ENCODE measurements at regions not wholly inside any gene's neighbourhood (a gene's known extent, or its start where the extent isn't known, plus 50 kb on each side); places are given as distances from the start of the nearest gene placed in this dataset.

DNA sequence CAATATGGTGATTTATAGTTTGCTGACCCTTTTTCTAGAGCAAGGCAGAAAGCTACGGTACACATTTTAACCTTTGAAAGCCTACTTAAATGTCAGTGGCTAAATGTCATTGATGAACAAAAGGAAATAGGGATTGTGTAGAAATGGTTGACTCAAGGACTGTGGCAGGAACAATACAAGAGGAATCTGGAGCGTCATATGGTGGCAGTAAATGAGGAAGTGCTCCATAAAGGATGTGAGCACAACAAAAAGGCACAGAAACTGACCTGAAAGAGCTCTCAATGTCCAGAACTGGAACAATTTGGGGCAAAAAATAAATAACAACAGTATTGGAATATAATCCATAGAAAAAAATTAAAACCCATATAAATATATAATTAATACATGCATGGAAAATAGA is 443.9 kb upstream of the VRK2 start:
- Histone ChIP-seq H3K27me3 (ENCODE audit: insufficient read depth, low read length, poor library complexity, severe bottlenecking) (no peaks in the 10 kb centered on the region), H3K9me3 (ENCODE audit: low read length) (no peaks in the 10 kb centered on the region), H3K36me3 (ENCODE audit: insufficient read depth, low read length) (no peaks in the 10 kb centered on the region), H3K4me3 (ENCODE audit: low read length) (no peak overlapping the region), H3K27ac (ENCODE audit: low read depth, low read length) (no peak overlapping the region), H3K4me1 (ENCODE audit: insufficient read depth, low read length) (no peaks in the 10 kb centered on the region)
- ChIA-PET POLR2A (no interaction called here), CTCF (no interaction called here)
- Mint-ChIP-seq H3K36me3 (no peaks in the 10 kb centered on the region), H3K4me3 (no peak overlapping the region), H3K9me3 (peaks cover 18 to 28% (median 22%) of the 10 kb centered on the region in 5 donors), H3K27me3 (peaks cover 0 to 2% of the 10 kb centered on the region in 2 donors), H3K27ac (no peak overlapping the region), H3K4me1 (no peaks in the 10 kb centered on the region)
- DNase-seq, result no peak

DNA sequence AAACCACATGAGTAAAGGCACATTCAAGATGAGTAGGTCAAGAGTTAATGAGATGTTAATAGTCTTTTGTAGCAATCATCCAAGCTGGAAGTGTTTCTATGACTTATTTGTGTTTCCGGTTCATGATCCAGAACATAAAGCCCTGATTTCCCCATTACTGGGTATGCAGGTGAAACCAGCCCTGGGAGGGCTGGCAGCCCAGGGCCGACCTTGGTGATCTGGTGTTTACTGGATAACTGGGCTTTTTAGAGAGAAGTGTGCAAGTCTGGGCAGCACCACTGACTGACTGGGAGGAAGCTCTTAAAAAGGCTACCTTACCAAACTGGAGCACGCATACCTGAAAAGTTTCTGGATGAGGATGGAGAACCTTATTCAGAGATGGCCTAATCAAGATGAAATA is 431.6 kb upstream of the VRK2 start:
- H3K4me1 ChIP-seq (ENCODE audit: insufficient read depth, low read length), result no peaks in the 10 kb centered on the region

DNA sequence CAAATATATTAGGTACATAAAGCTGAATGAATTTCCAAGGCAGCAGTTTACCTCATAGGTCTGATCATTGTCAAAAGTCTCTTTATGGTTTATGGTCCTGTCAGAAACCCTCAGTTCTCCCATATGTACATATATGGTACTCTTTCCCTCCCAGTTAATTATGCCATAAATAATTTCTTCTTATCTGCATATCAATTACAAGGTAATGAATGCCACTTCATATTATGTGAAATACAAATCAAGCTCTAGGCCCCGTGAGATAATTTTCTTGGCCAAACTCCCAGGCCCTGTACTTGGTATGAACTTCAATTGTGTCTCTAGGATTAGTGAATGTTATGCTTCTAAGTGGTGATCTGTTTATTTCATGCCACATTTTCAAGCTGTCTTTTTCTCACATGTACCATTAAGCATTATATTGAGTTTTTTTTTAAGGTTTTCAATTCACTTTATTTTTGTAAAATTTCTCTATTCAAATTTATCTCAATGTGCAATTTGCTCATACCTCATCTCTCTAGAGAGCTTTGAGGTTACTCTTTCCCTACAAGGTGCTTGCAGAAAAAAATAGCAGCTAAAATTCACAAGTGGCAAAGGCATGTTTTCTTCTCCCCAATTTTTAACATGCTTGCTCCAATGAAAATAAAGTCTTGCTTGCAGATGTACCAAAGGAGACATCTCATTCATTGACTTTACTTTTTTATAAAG is 430.6 kb upstream of the VRK2 start:
- H3K27me3 ChIP-seq (ENCODE audit: insufficient read depth, low read length, poor library complexity, severe bottlenecking), result no peaks in the 10 kb centered on the region
- POLR2A ChIA-PET, result no interaction called here
- Mint-ChIP-seq H3K27ac (no peak overlapping the region), H3K9me3 (peaks cover 2 to 15% (median 12%) of the 10 kb centered on the region in 5 donors), H3K27me3 (no peaks in the 10 kb centered on the region), H3K4me3 (no peak overlapping the region), H3K36me3 (no peaks in the 10 kb centered on the region), H3K4me1 (no peaks in the 10 kb centered on the region)
- no peaks in the 10 kb centered on the region for H3K9me3 ChIP-seq (ENCODE audit: low read length)
- H3K4me1 ChIP-seq (ENCODE audit: insufficient read depth, low read length), result no peaks in the 10 kb centered on the region
- no peak for DNase-seq
- CTCF ChIA-PET, result no interaction called here
- no peak overlapping the region for H3K27ac ChIP-seq (ENCODE audit: low read depth, low read length)
- no peaks in the 10 kb centered on the region for H3K36me3 ChIP-seq (ENCODE audit: insufficient read depth, low read length)
- H3K4me3 ChIP-seq (ENCODE audit: low read length), result no peak overlapping the region

More for the DNA sequence above, 431.6 kb upstream of the VRK2 start:
- H3K36me3 ChIP-seq (ENCODE audit: insufficient read depth, low read length), result no peaks in the 10 kb centered on the region
- no peaks in the 10 kb centered on the region for H3K9me3 ChIP-seq (ENCODE audit: low read length)
- no peak overlapping the region for H3K4me3 Mint-ChIP-seq
- no peak overlapping the region for H3K27ac ChIP-seq (ENCODE audit: low read depth, low read length)
- no peaks in the 10 kb centered on the region for H3K27me3 ChIP-seq (ENCODE audit: insufficient read depth, low read length, poor library complexity, severe bottlenecking)
- ChIA-PET POLR2A (no interaction called here), CTCF (no interaction called here)
- no peak overlapping the region for H3K4me3 ChIP-seq (ENCODE audit: low read length)
- no peak overlapping the region for H3K27ac Mint-ChIP-seq
- H3K36me3 Mint-ChIP-seq, result no peaks in the 10 kb centered on the region
- H3K9me3 Mint-ChIP-seq, result peaks cover 2 to 19% (median 12%) of the 10 kb centered on the region in 5 donors
- H3K27me3 Mint-ChIP-seq, result no peaks in the 10 kb centered on the region
- no peaks in the 10 kb centered on the region for H3K4me1 Mint-ChIP-seq
- DNase-seq, result no peak

DNA sequence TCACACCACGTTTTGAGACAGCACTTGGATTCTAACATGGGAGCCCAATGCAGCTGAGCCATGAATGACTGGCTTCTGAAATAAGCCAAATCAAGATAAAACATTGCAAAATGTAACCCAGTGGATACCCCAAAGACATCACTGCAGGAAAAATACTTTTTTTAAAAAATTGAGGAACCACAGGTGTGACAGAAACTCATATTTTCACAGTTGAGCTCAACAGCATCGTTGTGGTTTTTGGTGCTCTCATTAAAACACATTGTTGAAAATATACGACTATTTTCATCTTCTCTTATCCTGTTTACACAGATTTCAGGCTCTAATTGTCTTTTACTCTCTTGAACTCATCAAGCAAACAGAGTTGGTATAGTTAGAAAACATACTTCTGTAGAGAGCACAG is 429.3 kb upstream of the VRK2 start:
- Histone ChIP-seq H3K27ac (ENCODE audit: low read depth, low read length) (no peak overlapping the region), H3K4me3 (ENCODE audit: low read length) (no peak overlapping the region), H3K4me1 (ENCODE audit: insufficient read depth, low read length) (no peaks in the 10 kb centered on the region), H3K9me3 (ENCODE audit: low read length) (no peaks in the 10 kb centered on the region), H3K27me3 (ENCODE audit: insufficient read depth, low read length, poor library complexity, severe bottlenecking) (no peaks in the 10 kb centered on the region), H3K36me3 (ENCODE audit: insufficient read depth, low read length) (no peaks in the 10 kb centered on the region)
- H3K4me1 Mint-ChIP-seq, result no peaks in the 10 kb centered on the region
- H3K36me3 Mint-ChIP-seq, result no peaks in the 10 kb centered on the region
- POLR2A ChIA-PET, result no interaction called here
- CTCF ChIA-PET, result no interaction called here
- no peak overlapping the region for H3K27ac Mint-ChIP-seq
- H3K9me3 Mint-ChIP-seq, result peaks cover 2 to 24% (median 12%) of the 10 kb centered on the region in 5 donors
- H3K4me3 Mint-ChIP-seq, result no peak overlapping the region
- no peak for DNase-seq
- H3K27me3 Mint-ChIP-seq, result no peaks in the 10 kb centered on the region

DNA sequence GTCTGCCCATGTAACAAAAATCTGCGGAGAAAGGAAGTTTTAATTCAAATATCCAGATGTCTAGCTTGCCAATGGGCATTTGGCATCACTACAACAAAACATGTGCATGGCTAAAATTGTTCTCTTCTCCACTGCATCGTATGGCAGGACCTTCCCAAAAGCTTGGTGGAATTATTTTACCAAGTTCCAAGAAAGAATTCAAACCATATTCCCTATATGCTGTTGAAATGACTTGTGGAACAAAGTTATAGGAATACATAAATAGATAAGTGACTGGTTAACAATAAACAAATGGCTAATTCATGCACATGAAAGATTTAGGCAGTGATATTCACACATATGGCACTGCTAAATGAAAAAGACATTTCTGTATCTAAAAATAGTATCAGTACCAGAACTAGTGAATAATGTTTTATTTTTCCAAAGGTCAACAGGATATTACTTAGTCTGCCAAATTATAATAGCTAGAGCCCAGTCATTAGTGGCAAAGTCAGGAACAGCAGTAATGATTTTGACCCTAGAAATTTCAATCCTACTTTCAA is 425.4 kb upstream of the VRK2 start:
- Mint-ChIP-seq H3K9me3 (peaks cover 0 to 36% (median 11%) of the 10 kb centered on the region in 5 donors), H3K27me3 (no peaks in the 10 kb centered on the region), H3K4me3 (no peak overlapping the region), H3K4me1 (no peaks in the 10 kb centered on the region), H3K36me3 (no peaks in the 10 kb centered on the region), H3K27ac (no peak overlapping the region)
- no peaks in the 10 kb centered on the region for H3K36me3 ChIP-seq (ENCODE audit: insufficient read depth, low read length)
- H3K4me1 ChIP-seq (ENCODE audit: insufficient read depth, low read length), result no peaks in the 10 kb centered on the region
- CTCF ChIA-PET, result no interaction called here
- POLR2A ChIA-PET, result no interaction called here
- H3K27ac ChIP-seq (ENCODE audit: low read depth, low read length), result no peak overlapping the region
- H3K4me3 ChIP-seq (ENCODE audit: low read length), result no peak overlapping the region
- no peak for DNase-seq
- H3K27me3 ChIP-seq (ENCODE audit: insufficient read depth, low read length, poor library complexity, severe bottlenecking), result no peaks in the 10 kb centered on the region
- no peaks in the 10 kb centered on the region for H3K9me3 ChIP-seq (ENCODE audit: low read length)

DNA sequence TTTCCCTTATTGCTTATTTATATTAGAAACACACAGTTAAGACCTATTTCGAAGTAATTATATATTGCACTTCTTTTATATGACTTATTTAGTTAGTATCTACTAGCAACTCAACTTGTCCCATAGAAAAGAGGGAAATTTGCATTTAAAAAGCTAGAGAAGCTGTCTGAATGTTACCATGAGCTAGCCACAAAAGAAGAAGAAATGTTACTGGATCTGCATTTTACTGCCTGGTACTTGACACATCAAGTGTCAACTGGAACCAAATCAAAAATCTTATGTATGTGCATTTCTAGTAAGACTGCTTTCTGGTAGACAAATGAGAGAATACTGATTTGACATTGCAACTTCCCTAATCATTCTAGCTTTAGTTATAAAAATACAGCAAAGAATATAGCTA is 424.6 kb upstream of the VRK2 start:
- no peak overlapping the region for H3K4me3 ChIP-seq (ENCODE audit: low read length)
- no peak for DNase-seq
- no peak overlapping the region for H3K4me3 Mint-ChIP-seq
- no peaks in the 10 kb centered on the region for H3K4me1 Mint-ChIP-seq
- H3K27ac Mint-ChIP-seq, result no peak overlapping the region
- H3K36me3 Mint-ChIP-seq, result no peaks in the 10 kb centered on the region
- H3K9me3 ChIP-seq (ENCODE audit: low read length), result no peaks in the 10 kb centered on the region
- no peak overlapping the region for H3K27ac ChIP-seq (ENCODE audit: low read depth, low read length)
- H3K27me3 ChIP-seq (ENCODE audit: insufficient read depth, low read length, poor library complexity, severe bottlenecking), result no peaks in the 10 kb centered on the region
- H3K27me3 Mint-ChIP-seq, result no peaks in the 10 kb centered on the region
- CTCF ChIA-PET, result no interaction called here
- H3K36me3 ChIP-seq (ENCODE audit: insufficient read depth, low read length), result no peaks in the 10 kb centered on the region
- POLR2A ChIA-PET, result no interaction called here
- H3K4me1 ChIP-seq (ENCODE audit: insufficient read depth, low read length), result no peaks in the 10 kb centered on the region
- H3K9me3 Mint-ChIP-seq, result peaks cover 2 to 28% (median 8%) of the 10 kb centered on the region in 5 donors

DNA sequence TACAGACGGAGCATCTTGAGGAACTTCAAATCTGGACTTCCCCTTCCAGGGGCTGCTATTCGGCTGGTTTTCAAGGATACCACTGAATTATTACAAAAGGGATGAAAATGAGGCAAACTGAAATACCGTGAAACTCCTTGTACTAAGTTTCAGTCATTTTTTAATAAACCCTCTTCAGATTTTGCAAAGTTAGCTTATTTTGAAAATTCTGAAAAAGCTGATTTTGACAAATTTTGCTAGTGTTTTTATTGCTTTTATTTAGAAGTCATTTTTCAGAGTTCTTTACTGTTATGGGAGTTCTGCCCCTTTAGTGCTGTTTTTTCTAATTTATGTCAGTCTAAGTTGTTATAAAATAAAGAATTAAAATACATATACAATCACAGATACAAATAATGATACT is 390.4 kb upstream of the VRK2 start:
- Mint-ChIP-seq H3K27me3 (no peaks in the 10 kb centered on the region), H3K4me1 (no peaks in the 10 kb centered on the region), H3K9me3 (peaks cover 14 to 37% (median 30%) of the 10 kb centered on the region in 5 donors), H3K36me3 (no peaks in the 10 kb centered on the region), H3K4me3 (no peak overlapping the region), H3K27ac (no peak overlapping the region)
- H3K27ac ChIP-seq (ENCODE audit: low read depth, low read length), result no peak overlapping the region
- H3K4me1 ChIP-seq (ENCODE audit: insufficient read depth, low read length), result no peaks in the 10 kb centered on the region
- no peaks in the 10 kb centered on the region for H3K9me3 ChIP-seq (ENCODE audit: low read length)
- H3K4me3 ChIP-seq (ENCODE audit: low read length), result no peak overlapping the region
- CTCF ChIA-PET, result no interaction called here
- POLR2A ChIA-PET, result no interaction called here
- H3K27me3 ChIP-seq (ENCODE audit: insufficient read depth, low read length, poor library complexity, severe bottlenecking), result no peaks in the 10 kb centered on the region
- no peaks in the 10 kb centered on the region for H3K36me3 ChIP-seq (ENCODE audit: insufficient read depth, low read length)
- no peak for DNase-seq

DNA sequence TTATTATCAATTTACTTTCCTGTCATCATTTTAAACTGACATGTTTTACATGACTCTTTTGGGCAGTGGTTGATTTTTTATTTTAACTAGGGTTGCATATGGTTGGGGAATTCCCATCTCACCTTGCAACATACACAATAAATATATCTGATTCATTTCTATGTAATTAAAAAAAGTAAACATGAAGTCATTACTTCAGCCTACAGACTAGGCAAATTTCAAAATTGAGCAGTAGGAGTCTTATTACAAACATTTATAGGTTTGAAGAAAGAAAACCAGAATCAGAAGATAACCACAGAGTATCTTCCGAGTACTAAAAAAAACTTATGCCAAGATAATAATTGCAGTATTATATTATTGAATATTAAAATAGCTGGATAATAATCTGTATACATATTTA is 377.0 kb upstream of the VRK2 start:
- Histone ChIP-seq H3K4me1 (ENCODE audit: insufficient read depth, low read length) (no peaks in the 10 kb centered on the region), H3K27ac (ENCODE audit: low read depth, low read length) (no peak overlapping the region), H3K9me3 (ENCODE audit: low read length) (no peaks in the 10 kb centered on the region), H3K4me3 (ENCODE audit: low read length) (no peak overlapping the region), H3K36me3 (ENCODE audit: insufficient read depth, low read length) (no peaks in the 10 kb centered on the region), H3K27me3 (ENCODE audit: insufficient read depth, low read length, poor library complexity, severe bottlenecking) (no peaks in the 10 kb centered on the region)
- H3K9me3 Mint-ChIP-seq, result peaks cover 2 to 8% (median 7%) of the 10 kb centered on the region in 5 donors
- no peak for DNase-seq
- POLR2A ChIA-PET, result no interaction called here
- CTCF ChIA-PET, result no interaction called here
- H3K27ac Mint-ChIP-seq, result no peak overlapping the region
- H3K27me3 Mint-ChIP-seq, result no peaks in the 10 kb centered on the region
- no peaks in the 10 kb centered on the region for H3K36me3 Mint-ChIP-seq
- no peak overlapping the region for H3K4me3 Mint-ChIP-seq
- H3K4me1 Mint-ChIP-seq, result no peaks in the 10 kb centered on the region

Measured in CD8-positive, alpha-beta memory T cell (primary cell).